ENCODE measurements at regions not wholly inside any gene's neighbourhood (a gene's known extent, or its start where the extent isn't known, plus 50 kb on each side); places are given as distances from the start of the nearest gene placed in this dataset.
A peak's percentile ranks its signal among the peaks of the same experiment; 100 is the strongest.

DNA sequence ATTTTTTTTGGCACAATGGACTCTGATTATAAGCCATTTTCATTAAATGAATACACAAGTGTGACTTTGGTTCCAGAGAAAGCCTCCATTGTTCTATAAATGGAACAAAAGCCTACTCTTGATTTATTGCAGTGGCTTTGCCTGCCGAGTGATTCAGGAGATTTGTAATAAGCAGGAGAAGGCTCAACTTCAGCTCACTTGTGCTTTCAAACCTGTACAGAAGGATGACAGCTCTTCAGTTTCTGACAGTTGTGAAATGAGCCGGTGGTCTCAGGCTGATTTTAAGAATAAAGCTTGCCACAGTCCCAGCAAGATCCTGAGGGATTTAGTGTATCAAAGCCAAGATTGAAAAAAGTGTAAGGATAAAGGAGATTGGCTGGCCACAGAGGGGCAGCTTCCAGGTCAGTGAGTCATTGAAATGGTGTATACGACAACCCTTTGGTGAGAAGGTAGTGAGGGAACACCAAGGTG, 438.8 kb upstream of the TGFBR2 start:
- DNase-seq (ENCODE audit: low read depth), result no peak

GRCh38 chr3:30169487-30169886, 436.9 kb upstream of the TGFBR2 start:
- DNase-seq (ENCODE audit: low read depth), result no peak

DNA sequence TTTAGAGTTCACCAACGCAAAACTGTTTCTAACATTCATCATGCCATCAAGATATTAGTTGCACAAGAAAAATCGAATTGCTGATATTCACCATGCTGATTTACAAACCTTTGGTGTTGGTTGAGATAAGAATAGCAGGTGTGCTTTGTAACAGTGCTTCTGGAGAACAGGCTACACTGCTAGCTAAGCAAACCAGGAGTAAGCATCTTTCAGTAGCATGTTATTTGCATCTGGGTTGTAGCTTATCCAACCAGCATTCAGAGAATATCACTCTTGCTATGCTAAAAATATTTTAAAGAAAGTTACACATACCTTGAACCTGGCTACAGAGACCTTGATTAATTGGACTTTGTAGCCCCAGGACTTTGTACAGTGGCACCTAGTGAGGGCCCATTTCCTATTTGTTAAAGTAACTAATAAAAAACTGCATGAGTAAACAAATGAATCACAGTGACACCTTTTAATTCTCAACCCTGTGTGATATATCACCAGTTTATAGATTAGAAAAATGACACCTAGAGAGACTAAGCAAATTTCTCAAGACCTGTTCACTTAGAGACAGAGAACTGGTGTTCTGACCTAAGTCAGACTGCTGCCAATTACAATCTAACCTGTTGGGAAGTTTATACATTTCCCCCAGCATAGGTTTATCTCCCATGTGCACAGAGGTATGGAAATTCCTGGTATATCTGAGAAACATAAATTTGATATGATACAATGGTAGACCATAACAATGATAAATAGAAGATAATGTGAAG, 435.5 kb upstream of the TGFBR2 start:
- no peak for DNase-seq (ENCODE audit: low read depth)

DNA sequence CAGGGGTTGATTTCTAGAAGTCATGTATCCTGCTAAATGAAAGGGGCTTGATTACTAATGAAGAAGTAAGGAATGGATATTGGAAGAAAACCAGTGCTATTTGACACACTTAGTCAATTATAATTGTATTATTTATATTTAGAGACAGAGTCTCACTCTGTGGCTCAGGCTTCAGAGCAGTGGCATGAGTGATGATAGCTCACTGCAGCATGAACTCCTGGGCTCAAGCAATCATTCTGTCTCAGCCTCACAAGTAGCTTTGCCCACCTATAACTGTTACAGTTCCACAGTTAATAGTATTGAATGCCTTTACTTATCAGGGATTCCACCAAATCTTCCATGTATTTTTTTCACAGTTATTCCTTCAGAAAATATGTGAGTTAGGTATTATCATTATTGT, 432.0 kb upstream of the TGFBR2 start:
- no peak for DNase-seq (ENCODE audit: low read depth)

DNA sequence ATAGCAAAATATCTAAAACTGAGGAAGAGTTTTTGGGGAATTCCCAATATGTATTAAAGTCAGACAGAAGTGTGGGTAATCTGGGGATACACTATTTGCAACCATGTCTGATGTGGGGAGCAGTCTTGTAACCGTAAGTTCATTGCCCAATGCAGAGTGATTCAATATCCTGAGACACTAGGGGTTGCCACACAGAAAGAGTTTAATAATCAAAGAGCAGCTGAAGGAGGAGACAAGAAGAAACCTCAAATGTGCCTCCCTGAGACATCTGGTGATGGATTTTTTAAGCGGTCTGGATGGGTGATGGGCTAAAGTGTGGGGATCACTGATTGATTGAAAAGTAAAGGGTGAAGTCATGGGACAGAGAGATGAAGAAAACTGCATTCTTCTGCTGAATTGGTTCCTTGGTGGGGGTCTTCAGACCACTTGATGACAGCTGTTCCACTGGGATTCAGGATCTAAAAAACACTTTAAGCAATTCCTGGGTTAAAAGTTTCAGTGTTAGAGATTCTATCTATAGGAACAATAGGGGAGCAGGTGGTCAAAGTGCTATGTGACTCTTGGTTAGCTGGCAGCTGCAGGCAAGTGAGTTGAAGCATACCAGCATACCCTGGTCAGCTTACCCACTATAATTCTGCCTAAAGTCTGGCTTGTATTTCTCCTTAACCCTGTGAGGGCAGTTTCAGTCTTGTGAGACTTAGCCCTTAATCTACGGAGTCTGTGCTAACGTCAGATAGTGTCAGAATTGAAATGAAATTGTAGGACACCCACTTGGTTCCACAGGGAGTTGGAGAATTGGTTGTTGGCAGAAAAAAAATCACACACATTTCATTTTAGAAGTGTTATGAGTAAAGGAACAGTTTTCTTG, 425.9 kb upstream of the TGFBR2 start:
- DNase-seq (ENCODE audit: low read depth), result no peak

DNA sequence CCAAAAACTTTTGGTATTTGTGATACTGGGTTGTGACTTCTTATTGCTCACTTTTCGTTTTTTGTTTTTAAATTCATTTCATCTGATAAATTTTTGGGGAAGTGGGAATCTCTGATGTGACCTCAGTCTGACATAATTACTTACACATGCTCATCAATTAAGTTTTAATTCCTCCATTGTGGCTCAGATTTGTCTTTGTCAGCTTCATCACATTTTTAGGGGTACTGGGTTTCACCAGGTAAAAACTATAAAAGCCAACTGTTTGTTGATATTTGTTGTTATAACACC, 425.3 kb upstream of the TGFBR2 start:
- no peak for DNase-seq (ENCODE audit: low read depth)

- no peak for DNase-seq (ENCODE audit: low read depth)
These were observed 424.8 kb upstream of the TGFBR2 start for GRCh38 chr3:30181581-30181980.

DNA sequence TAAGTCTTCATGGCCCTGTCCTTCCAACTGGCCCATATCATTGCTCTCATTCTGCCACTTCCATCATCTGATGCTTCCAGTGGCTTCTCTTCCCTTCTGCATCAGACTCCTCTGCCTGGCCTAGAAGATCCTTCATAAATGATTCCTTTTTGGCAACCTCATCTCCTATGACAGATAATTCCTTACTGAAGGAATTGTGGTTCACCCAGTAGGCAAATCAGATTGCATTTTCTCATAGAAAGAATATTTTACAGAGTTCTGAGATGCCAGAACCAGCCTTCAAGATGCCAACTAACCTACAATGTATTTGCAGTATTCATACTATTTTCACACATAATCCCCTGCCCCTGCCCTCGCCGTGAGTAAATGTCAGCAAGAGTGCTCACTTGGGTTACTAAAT, 423.0 kb upstream of the TGFBR2 start:
- DNase-seq (ENCODE audit: low read depth), result no peak

DNA sequence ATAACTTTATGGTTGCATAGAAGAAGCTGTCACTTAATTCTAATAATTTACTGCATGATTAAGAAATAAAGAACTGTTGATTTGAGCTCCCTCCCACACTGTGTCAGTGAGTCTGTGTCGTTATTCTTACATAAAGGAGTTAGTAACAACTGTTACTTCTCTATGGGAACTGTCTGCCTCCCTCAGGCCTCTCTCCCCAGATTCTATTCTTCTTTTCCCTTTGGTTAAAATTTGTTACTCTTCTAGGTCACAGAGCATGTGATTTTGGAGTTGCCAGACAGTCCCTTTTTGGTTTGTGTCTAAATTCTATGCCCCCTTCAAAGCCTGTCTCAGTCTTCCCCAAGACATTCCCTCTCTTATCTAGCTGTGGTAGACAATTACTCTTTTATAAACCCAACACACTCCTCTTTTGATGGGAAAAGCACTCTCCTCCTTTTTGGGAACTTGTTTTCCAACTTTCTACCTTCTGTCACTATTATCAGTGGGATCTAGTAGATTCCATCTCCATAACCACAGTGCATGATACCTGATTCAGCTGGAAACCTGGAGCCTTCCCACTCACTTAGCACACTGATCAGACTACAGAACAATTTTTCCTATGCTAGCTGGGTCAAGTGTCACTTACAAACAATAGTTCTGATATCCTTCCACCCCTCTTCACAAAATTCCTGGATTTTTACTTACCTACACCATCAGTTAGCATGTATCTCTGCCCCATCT, 422.1 kb upstream of the TGFBR2 start:
- DNase-seq (ENCODE audit: low read depth), result no peak

DNA sequence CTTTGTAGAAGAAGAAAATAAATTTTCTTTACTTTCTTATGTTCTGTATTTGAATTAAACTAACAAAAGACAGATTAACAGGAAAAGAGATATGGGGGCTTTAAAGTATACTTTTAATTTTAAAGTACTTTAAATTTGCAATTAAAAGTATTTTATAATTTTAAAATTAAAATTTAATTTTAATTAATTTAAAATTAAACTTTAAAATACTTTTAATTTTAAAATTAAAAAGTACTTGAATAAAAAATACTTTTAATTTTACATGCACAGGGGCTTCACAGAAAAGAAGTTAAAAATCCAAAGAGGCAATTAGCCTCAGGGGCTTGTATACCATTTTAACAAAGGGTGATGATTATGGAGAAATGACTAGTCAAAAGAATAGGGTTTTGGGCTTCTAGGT, 420.5 kb upstream of the TGFBR2 start:
- DNase-seq (ENCODE audit: low read depth), result no peak

GRCh38 chr3:30186741-30187219, 419.6 kb upstream of the TGFBR2 start:
- DNase-seq (ENCODE audit: low read depth), result no peak

DNA sequence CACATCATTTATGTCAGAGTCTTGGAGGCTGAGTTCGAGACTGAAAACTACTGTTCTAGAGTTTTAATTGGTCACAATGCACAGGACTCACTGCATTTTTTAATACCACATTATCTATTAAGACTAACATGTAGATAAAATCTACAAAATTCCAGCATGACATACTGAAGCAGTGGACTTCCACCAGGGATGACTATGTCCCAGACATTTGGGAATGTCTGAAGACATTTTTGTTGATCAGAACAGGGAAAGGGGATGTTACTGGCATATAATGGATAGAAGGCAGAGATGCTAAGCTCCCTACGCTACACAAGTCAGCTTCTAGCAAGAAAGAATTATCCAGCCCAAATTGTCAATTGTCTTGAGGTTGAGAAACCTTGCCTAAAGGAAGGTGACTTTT, 419.0 kb upstream of the TGFBR2 start:
- no peak for DNase-seq (ENCODE audit: low read depth)

- DNase-seq (ENCODE audit: low read depth), result no peak
These were observed 417.7 kb upstream of the TGFBR2 start for GRCh38 chr3:30188713-30189112.

DNA sequence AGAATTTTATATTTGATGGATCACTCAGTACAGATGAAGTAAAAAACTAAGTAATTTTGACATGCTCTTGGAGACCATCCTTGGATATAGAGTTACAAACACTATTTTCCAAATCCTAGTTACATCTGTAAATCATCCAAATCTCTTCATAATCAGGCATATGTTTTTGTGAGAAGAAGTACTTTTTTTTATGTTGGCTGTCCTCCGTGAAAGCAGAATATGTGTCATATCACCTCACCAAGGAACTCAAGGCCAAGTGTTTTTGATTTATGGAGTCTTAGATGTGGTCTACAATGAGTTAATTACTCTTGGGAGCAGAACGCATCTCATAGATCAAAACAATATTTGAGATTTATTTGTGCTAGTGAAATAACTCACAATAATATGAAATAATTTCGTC, 416.5 kb upstream of the TGFBR2 start:
- DNase-seq (ENCODE audit: low read depth), result no peak

- DNase-seq (ENCODE audit: low read depth), result no peak
These were observed 412.8 kb upstream of the TGFBR2 start for GRCh38 chr3:30193625-30194044.

GRCh38 chr3:30195352-30195751, 411.0 kb upstream of the TGFBR2 start:
- no peak for DNase-seq (ENCODE audit: low read depth)

DNA sequence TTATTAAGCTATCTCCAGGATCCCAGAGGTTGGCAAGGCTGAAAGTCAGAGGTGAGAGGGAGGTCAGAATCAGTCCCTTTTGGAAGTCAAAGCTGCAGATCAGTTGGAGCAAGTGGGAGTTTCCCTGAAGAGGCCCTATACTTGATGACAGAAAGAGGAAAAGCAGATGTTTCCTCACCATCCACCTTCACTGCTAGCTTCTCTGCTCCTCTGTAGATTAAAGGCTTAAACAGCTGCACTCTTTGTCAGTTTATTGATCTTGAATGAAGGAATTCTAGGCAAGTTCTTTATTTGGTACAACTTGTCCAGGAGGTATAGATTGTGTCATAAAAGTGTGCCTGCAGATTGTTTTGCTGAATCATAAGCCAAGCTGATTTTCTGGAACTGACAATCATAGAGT, 408.2 kb upstream of the TGFBR2 start:
- DNase-seq (ENCODE audit: low read depth), result no peak

GRCh38 chr3:30199096-30199759, 407.2 kb upstream of the TGFBR2 start:
- DNase-seq (ENCODE audit: low read depth), result peak; percentile 39

GRCh38 chr3:30199855-30200254, 406.5 kb upstream of the TGFBR2 start:
- DNase-seq (ENCODE audit: low read depth), result no peak

DNA sequence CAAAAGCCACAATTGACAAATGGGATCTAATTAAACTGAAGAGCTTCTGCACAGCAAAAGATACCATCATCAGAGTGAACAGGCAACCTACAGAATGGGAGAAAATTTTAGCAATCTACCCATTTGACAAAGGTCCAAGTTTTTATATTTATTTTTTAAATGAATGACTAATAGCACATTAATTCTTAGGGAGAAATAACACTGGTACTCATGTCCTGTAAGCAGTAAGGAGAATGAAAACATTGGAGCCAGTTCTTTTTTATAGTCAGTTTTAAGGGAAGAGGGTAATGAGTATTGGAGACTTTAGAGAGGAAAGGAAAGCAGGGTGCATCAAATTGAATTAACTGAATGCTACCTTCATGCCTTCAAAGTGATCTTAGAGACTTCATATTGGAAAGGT, 404.7 kb upstream of the TGFBR2 start:
- DNase-seq (ENCODE audit: low read depth), result no peak

DNA sequence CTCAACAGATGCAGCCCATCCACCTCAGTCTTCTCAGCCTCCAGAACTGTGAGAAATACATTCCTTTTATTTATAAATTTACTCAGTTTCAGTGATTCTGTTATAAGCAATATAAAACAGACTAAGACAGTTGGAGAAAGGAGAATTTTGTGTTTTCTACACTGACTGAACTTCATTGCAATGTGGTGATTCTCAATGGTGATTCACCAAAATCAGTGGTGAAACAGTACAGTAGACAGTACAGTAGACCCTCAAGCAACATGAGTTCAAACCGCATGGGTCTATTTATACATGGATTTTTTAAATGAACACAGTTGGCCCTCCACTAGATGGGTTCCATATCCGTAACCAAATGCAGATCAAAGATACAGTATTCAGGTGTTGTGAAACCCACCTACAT, 403.1 kb upstream of the TGFBR2 start:
- DNase-seq (ENCODE audit: low read depth), result no peak

DNA sequence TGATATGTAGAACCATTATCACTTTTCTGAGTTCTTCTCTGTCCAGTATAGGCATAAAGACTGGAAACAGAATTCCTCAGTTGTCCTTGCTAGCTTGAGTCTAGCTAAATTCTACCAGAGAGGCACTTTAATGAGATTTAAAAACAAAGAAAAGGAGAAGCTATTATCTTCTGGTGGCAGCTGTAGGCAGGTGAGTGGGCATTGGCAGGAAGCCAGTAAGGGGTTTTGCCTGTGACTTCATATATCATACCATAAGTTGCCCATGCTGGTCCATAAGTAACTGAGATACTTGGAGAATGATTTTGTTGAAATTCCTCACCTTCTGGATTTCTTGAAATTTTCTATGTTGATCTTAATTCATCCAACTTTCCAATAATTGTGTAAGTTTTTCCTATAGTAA, 402.3 kb upstream of the TGFBR2 start:
- no peak for DNase-seq (ENCODE audit: low read depth)

All from activated T-helper 9 cell treated with anti-CD3 and anti-CD28 coated beads, Interleukin-2, amount 50 U/mL, for 16 hours (primary cell).